ENCODE measurements at regions not wholly inside any gene's neighbourhood (a gene's known extent, or its start where the extent isn't known, plus 50 kb on each side); places are given as distances from the start of the nearest gene placed in this dataset.

DNA sequence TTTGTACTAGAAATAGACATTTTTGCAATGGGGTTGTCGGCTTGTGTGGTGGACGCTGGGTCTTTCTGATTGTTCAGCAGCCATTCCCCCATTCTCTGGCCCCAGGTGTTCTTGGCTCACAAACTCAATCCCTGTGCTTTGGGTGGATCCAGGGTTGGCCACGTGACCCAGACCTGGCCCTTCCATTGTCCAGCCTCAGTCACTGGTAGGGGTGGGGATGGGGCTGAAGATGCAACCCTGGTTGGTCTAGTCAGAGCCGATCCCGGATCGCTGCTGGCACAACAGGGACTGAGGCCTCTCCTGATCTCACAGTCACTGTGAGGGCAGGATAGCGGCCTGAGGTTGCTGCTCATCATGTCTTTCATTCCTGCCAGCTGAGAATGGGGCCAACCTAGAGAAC is 365.3 kb upstream of the SULF2 start:
- TF ChIP-seq POLR2A (IDR thresholded peaks at IDR 0.05), result no peak
- TF ChIP-seq, protein P1, sequence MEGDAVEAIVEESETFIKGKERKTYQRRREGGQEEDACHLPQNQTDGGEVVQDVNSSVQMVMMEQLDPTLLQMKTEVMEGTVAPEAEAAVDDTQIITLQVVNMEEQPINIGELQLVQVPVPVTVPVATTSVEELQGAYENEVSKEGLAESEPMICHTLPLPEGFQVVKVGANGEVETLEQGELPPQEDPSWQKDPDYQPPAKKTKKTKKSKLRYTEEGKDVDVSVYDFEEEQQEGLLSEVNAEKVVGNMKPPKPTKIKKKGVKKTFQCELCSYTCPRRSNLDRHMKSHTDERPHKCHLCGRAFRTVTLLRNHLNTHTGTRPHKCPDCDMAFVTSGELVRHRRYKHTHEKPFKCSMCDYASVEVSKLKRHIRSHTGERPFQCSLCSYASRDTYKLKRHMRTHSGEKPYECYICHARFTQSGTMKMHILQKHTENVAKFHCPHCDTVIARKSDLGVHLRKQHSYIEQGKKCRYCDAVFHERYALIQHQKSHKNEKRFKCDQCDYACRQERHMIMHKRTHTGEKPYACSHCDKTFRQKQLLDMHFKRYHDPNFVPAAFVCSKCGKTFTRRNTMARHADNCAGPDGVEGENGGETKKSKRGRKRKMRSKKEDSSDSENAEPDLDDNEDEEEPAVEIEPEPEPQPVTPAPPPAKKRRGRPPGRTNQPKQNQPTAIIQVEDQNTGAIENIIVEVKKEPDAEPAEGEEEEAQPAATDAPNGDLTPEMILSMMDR (IDR thresholded peaks at IDR 0.05), result no peak
- intact Hi-C loops (cut with DNase I), result no loop called here
- no peak for DNase-seq
- H3K27ac ChIP-seq, result no peak overlapping the region
- H3K9me3 ChIP-seq, result no peaks in the 10 kb centered on the region
- peaks cover 0 to 38% (median 0%) of the 10 kb centered on the region in 4 donors for H3K27me3 ChIP-seq
- no peak overlapping the region for H3K4me3 ChIP-seq
- no peaks in the 10 kb centered on the region for H3K4me1 ChIP-seq
- H3K36me3 ChIP-seq, result no peaks in the 10 kb centered on the region
- WGBS, 2 donors, result 93 to 94% methylated on average over 3 to 6 of the region's 7 CpGs

DNA sequence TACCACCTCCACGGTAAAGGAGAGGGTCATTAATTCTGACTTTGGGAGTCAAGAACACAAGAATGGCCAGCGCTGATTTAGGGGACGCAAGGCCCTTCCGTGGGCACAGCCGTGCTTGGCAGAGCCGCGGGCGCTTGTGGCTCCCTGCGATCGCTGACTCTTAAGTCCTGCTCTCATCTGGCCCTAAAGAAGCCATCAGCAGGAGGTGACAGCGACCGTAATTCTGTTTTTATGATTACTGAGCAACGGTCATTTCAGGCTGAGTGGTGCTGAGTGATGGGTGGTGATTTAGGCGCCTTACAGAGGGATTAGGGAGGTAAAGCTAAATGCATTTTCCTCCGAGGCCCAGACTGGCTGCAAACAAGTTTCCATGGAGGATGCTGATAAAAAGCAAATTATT is 364.6 kb upstream of the SULF2 start:
- peaks cover 0 to 32% (median 0%) of the 10 kb centered on the region in 4 donors for H3K27me3 ChIP-seq
- no peaks in the 10 kb centered on the region for H3K4me1 ChIP-seq
- no peaks in the 10 kb centered on the region for H3K36me3 ChIP-seq
- TF ChIP-seq, protein P1 (IDR thresholded peaks at IDR 0.05), result no peak
- TF ChIP-seq POLR2A (IDR thresholded peaks at IDR 0.05), result no peak
- DNase-seq, result no peak
- intact Hi-C loops (cut with DNase I), result no loop called here
- no peak overlapping the region for H3K27ac ChIP-seq
- WGBS, 2 donors, result 85 to 92% methylated on average over 15 of the region's 15 CpGs
- H3K9me3 ChIP-seq, result no peaks in the 10 kb centered on the region
- H3K4me3 ChIP-seq, result no peak overlapping the region

DNA sequence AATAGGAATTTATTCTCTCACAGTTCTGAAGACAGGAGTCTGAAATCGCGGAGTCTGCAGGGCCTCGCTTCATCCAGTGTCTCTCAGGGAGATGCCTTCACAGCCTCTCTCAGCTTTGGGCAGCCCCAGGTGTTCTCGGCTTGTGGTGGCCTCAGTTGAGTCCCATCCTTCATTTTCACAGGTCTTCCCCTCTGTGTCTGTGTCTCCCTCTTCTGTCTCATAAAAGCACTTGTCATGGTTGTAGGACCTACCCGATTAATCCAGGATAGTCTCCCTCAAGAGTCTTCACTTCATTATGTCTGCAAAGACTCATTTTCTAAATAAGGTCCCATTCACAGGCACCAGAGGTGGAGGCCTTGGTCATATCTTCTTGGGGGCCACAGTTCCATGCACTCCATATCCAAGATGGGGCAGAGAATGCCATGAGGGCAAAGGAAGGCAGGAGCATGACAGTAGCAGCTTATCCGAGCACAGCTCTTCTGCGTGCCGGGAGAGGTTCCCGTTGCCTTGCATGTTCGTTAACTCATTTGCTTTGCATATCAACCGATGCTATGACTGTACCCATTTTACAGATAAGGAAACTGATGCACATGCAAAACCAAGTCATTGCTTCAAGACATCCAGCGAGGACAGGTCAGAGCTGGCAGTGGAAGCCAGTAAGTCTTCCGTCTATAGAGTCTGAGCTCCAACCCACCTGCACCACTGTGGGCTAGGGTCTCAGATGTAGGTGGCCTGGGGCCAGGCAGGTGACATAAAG is 363.8 kb upstream of the SULF2 start:
- WGBS, 2 donors, result 92 to 94% methylated on average over 10 to 11 of the region's 13 CpGs
- TF ChIP-seq POLR2A (IDR thresholded peaks at IDR 0.05), result no peak
- TF ChIP-seq, protein P1 (IDR thresholded peaks at IDR 0.05), result no peak

DNA sequence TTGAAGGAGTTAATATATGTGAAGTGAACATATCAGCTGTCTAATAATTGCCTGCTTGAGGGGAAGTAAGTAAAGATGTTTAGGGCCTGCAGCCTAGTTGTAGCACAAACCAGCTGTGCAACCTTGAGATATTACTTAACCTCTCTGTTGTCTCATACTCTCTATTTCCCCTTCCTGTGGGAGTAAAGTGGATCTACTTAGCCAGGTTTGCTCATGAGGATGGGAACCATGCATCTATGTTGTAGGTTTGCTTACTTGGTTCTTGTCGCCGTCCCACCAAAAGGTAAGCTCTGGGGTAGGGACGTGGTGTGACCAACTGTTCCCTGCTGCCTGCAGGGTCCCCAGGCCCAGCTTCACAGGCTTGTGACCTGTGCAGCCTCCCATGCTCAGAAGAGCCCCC is 362.7 kb upstream of the SULF2 start:
- 91 to 95% methylated on average over 3 of the region's 3 CpGs for WGBS, 2 donors
- intact Hi-C loops (cut with DNase I), result no loop called here

More for the DNA sequence above, 363.8 kb upstream of the SULF2 start:
- Histone ChIP-seq H3K4me3 (no peak overlapping the region), H3K27me3 (peaks cover 0 to 24% (median 0%) of the 10 kb centered on the region in 4 donors), H3K9me3 (no peaks in the 10 kb centered on the region), H3K4me1 (no peaks in the 10 kb centered on the region), H3K36me3 (no peaks in the 10 kb centered on the region), H3K27ac (no peak overlapping the region)
- intact Hi-C loops (cut with DNase I), result no loop called here
- DNase-seq, result no peak

DNA sequence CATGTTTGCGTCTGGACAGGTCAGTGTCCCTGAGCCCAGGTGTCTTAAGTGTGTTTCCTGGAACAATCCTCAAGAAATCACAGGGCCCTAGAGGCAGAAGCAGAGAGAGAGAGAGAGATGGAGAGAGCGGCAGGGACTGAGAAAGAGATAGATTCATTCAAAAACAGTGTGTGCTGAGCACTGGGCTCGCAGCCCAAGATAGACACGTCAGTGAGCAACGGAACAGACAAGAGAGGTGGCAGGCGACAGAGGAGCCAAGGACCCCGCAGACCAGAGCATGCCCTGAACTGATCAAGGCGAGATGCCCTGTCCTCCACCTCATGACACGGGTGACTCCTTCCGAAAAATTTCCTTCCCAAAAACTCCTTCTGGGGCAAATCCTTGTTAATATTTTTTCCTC is 362.0 kb upstream of the SULF2 start:
- no peak overlapping the region for H3K4me3 ChIP-seq
- 78 to 82% methylated on average over 9 of the region's 10 CpGs for WGBS, 2 donors
- intact Hi-C loops (cut with DNase I), result no loop called here
- no peaks in the 10 kb centered on the region for H3K9me3 ChIP-seq
- peaks cover 0 to 7% (median 0%) of the 10 kb centered on the region in 3 donors for H3K4me1 ChIP-seq
- H3K27me3 ChIP-seq, result peaks cover 0 to 7% (median 0%) of the 10 kb centered on the region in 4 donors
- no peak for DNase-seq
- no peak overlapping the region for H3K27ac ChIP-seq
- no peak for TF ChIP-seq POLR2A (IDR thresholded peaks at IDR 0.05)
- TF ChIP-seq, protein P1 (IDR thresholded peaks at IDR 0.05), result no peak
- H3K36me3 ChIP-seq, result no peaks in the 10 kb centered on the region

More for the DNA sequence above, 362.7 kb upstream of the SULF2 start:
- peaks cover 0 to under 1% (median 0%) of the 10 kb centered on the region in 3 donors for H3K4me1 ChIP-seq
- no peak overlapping the region for H3K27ac ChIP-seq
- no peaks in the 10 kb centered on the region for H3K36me3 ChIP-seq
- TF ChIP-seq POLR2A (IDR thresholded peaks at IDR 0.05), result no peak
- TF ChIP-seq, protein P1 (IDR thresholded peaks at IDR 0.05), result no peak
- H3K27me3 ChIP-seq, result peaks cover 0 to 14% (median 0%) of the 10 kb centered on the region in 4 donors
- H3K9me3 ChIP-seq, result no peaks in the 10 kb centered on the region
- no peak overlapping the region for H3K4me3 ChIP-seq
- no peak for DNase-seq

Measured in esophagus squamous epithelium (tissue), 5 donors.